Glomerular visceral epithelial cell (primary cell): ENCODE measurements at regions not wholly inside any gene's neighbourhood (a gene's known extent, or its start where the extent isn't known, plus 50 kb on each side); places are given as distances from the start of the nearest gene placed in this dataset.
"Not testable (repeated sequence)": the region's sequence is repeated elsewhere in the genome, so short reads cannot be mapped to it uniquely, and the experiment has no call there.

Source experiments
- DNase-seq: peaks from one replicate; pipeline ENCODE4 v3.0.0-alpha.2; 2016; ENCODE audit errors: extremely low spot score

GRCh38 chr5:175347027-175347426 is 97.0 kb downstream of the DRD1 start:
- DNase-seq, result no peak

- no peak for DNase-seq
Observed at GRCh38 chr5:175344331-175345195, 99.4 kb downstream of the DRD1 start.

DNA sequence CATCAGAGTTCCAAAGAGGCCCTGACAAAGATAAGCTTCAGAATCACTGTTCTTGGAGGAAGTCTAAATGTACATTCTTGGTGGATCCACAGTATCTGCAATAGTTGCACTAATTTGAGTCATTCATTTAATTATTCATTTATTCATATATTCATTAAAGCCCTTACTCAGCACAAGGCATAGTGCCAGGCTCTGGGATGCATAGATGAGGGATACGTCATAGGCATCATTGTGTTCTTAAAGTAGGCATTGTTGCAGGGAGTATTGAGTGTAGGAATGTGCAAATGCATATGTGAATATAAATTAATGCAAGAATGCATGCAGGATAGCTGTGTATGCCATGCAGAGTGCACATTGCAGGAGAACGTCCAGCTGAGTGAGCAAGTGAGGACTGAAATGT is 100.7 kb downstream of the DRD1 start:
- DNase-seq, result no peak

DNA sequence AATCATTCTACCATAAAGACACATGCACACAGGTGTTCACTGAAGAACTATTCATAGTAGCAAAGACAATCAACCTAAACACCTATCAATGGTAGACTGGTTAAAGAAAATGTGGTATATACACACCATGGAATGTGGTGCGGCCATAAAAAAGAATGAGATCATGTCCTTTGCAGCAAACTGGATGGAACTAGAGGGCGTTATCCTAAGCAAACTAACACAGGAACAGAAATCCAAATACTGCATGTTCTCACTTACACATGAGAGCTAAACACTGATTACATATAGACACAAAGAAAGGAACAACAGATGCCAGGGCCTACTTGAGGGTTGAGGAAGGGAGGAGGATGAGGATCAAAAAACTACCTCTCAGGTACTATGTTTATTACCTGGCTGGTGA is 103.8 kb downstream of the DRD1 start:
- no peak for DNase-seq

GRCh38 chr5:175337680-175338079 is 106.3 kb downstream of the DRD1 start:
- no peak for DNase-seq

DNA sequence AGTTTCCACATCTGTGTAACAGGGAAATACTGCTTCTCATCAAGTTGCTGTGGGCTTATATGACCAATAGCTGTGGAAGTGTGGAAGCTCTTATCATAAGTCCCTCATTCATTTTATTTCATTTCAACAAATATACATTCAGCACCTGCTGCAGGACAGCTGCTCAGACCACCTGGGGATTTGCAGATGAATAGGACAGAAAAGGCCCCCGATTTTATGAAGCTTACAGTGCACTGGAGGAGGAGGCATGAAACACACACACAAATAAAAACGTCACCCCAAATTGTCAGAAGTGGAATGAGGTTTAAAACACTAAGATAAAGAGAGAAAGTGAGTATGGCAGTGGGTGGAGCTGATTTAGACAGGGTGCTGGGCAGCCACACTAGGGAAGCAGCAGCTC is 107.2 kb downstream of the DRD1 start:
- DNase-seq, result no peak

DNA sequence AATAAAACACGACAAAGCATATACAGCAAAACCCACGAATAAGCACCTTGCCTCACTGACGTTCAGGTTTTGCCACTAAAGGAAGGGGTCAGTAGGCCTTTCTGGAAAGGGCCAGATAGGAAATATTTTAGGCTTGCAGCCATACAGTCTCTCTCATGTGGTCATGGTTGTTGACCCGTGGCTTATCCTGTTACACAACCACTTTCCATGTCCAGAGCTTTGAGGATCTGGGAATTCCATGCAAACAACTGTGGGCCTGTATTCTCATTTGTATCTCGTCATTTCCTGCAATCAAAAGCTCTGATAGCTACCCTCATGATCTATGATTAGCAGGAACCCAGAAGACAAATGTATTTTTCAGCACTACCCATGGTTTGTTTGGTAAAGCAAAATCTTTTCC is 108.3 kb downstream of the DRD1 start:
- no peak for DNase-seq

GRCh38 chr5:175331173-175332036 is 112.6 kb downstream of the DRD1 start:
- DNase-seq, result not testable (repeated sequence)

DNA sequence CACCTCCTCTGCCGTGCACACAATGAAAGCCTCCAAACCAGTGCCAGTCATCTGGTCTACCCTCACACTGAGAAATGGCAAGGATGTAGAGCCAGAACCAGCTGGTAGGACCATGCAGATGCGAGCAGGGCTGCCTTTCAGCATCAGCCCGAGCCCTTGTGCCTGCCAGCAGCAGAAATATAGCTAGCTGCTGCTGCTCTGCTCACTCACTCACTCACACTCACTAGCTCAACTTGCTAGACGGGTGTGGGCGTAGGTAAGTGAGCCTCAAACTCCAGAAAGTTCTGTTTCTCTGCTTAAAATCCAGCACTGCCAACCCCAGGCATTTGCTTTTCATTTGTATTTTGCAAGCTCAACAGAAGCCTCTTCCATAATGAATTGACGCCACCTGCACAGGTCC is 114.0 kb downstream of the DRD1 start:
- no peak for DNase-seq

DNA sequence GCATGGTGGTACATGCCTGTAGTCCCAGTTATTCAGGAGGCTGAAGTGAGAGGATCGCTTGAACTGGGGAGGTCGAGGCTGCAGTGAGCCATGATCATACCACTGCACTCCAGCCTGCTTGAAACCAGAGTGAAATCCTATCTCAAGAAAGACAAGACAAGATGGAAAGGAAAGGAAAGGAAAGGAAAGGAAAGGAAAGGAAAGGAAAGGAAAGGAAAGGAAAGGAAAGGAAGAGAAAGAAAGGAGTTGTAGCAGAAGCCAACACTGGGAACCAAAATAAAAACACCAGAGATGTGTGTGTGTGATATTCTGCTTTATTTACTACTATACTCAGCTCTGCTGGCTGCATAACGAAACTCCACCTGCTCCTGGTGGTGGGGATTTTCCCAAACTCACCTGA is 115.3 kb downstream of the DRD1 start:
- DNase-seq, result no peak

DNA sequence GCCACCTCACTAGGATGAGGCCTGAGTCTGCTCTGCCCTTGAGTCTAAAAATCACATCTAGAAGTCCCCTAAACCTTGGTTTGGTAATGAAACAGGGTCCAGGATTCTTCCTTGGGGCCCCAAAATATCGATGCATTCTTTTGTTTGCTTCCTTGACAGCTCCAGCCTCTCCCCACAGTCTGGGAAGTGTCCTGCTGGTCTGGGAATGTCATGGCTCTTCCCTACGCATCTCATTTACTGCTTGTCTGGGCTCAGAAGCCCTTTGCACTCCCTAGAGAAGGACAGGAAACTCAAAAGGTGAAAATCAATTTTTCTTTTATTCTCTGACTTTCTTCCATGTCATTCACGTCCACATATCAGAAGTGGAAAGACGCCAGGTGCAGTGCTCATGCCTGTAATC is 115.8 kb downstream of the DRD1 start:
- DNase-seq, result no peak

DNA sequence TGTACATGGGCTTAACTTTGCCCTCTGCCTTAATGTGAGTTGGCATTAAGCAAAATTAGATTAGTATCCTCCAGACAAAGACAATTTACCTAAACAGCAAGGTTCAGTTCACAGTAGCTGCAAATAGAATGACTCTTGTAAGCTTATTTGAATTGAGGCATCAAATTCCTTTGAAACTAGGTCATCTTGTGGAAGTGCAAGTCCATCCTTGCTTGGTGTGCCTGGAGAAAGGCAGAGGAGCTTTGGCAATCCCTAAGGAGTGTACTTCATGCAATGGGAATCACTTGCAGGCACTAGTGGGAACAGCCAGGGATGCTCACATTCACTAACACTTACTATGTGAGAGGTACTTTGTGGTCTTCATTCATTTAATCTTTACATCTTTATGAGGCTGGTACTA is 118.3 kb downstream of the DRD1 start:
- no peak for DNase-seq

DNA sequence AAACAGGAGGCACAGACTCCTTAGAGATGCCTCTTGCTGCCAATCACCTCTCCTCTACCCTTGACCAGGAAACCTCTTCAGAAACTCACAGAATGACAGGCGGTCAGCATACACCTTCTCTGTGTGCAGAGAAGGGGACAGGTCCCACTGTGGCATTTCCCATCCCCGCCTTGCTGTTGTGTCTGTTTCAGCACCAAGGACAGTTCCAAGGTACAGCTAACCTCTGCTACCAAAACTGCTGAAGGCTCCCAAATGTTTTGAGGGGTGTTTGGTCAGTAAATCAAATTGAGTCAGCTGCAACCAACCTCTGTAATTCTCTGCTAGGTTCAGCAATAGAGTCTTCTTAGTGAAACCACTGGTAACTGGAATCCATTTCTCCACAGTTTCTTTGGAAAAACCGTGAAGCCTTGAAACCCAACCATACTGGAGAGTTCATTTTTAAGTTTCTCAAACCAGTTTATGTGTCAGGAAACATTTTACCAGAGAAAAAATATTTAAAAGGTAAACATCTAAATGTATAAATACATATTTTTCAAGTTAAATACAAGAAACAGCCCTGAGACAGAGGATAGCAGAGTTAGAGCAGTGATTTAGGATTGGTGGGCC is 122.0 kb downstream of the DRD1 start:
- DNase-seq, result no peak

DNA sequence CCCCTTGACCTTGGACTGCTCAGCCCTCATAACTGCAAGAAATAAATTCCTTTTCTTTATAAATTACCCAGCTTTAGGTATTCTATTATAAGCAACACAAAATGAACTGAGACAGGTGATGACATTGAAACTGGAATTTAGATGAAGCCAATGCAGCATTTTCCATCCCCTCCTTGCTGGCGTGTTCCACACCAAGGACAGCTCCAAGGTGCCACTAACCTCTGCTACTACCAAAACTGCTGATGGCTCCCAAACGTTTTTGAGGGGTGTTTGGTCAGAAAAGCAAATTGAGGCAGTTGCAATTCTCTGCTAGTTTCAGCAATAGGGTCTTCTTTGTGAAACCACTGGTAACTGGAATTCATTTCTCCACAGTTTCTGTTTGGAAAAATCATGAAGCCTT is 124.8 kb downstream of the DRD1 start:
- DNase-seq, result no peak

DNA sequence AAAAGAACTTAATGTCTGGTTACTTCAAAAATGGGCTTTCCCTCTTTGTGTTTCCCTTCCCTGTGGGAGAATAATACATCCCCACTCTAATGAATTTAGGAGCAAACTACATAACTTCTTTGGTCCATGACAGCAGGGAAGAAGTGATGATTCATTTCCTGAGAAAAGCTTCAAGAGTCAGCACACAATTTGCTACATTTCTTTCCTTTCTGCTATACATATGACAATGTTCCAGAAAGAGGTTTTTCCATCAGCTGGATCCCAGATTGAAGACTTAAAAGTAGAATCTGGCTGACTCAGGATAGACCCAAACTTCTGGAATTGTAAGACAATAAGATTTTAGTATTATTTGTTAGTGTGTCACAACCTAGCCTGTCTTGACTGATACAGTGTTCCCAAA is 126.1 kb downstream of the DRD1 start:
- DNase-seq, result no peak

DNA sequence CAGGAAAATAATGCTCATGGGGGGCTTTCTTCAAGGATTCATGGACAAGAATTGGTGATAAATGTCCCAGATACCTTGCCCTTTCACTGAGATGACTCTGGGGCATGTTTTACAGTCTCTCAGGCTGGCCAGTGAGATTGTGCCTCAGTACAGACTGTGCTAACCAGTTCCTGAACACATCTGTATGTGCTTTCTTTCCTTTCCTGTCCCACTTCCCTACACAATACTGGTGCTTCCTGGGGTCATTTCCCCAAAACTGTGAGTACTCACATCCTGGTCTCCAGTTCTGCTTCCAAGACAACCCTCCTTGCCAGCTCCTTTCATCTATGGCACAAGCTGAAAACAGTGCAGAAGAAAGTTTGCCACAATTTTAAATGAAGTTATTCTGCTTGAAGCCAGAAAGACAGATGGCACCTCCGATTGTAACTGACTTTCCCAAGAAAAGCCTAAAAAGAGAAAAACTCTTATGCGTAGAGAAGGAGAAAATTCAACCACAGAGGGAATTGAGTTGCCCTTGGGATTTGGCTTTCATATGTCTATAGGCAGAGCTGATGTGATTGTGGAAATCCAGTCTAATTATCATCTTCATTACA is 134.7 kb downstream of the DRD1 start:
- DNase-seq, result no peak

GRCh38 chr5:175308701-175309100 is 135.3 kb downstream of the DRD1 start:
- DNase-seq, result no peak

GRCh38 chr5:175306381-175306780 is 137.6 kb downstream of the DRD1 start:
- no peak for DNase-seq

GRCh38 chr5:175305251-175305650 is 138.7 kb downstream of the DRD1 start:
- no peak for DNase-seq

- no peak for DNase-seq
Observed at GRCh38 chr5:175290379-175290778, 153.6 kb downstream of the DRD1 start.

DNA sequence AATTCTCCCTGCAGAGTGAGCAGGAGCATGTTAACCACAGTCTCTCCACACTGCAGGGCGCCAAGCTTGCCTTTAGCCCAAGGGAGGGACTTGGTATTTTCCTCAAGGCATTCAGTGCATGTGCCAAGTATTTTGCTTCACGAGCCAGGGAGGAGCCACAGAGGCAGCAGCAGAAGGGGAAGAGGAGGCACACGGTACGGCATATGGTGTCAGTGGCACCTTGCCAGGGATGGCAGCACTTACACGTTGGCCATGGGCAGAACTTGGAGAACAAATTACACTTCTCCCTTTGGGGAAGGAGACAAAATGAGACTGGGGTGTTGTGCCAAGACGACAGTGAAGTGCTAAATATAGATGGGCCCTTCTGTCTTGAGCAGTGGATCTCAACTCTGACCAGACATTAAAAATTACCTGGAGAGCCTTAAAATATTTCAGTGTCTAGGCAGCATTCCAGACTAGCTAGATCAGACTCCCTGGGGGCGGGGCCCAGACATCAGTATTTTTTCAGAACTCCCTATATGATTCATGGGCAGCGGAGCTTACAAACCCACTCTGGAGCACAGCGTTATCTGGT is 155.8 kb downstream of the DRD1 start:
- DNase-seq, result no peak

GRCh38 chr5:175286981-175287380 is 157.0 kb downstream of the DRD1 start:
- DNase-seq, result no peak
